PC-9 (cell line): ENCODE measurements at regions not wholly inside any gene's neighbourhood (a gene's known extent, or its start where the extent isn't known, plus 50 kb on each side); places are given as distances from the start of the nearest gene placed in this dataset.

Experiments used
- BruUV-seq: library from RNA; stranded (reverse); fragments of 400-500 nt; replicated peaks from 2 replicates; lab custom pipeline; 2021; lab: Mats Ljungman, UMichigan
- CTCF ChIA-PET: fragments of 300-600 bp; sonication (Branson Sonifier 250); formaldehyde crosslinking; loops from one replicate; lab custom pipeline; 2022; ENCODE audit warnings: antibody characterized with exemption; lab: Charles Lee
- POLR2A ChIA-PET: fragments of 300-600 bp; sonication (Branson Sonifier 250); formaldehyde crosslinking; loops from one replicate; lab custom pipeline; 2022; ENCODE audit warnings: antibody characterized with exemption; ENCODE audit not compliant: unreplicated experiment; lab: Charles Lee
- DNase-seq, 2 experiments: peaks; one replicate each; pipeline versions ENCODE4 v3.0.0 to v3.0.0-alpha.2; 2015 to 2022; ENCODE audit warnings: mixed read lengths in 1 of 2
- H2AFZ ChIP-seq: fragments of 200-600 bp; sonication (generic); 2 replicates; pipeline ENCODE4 v1.8.1; 2017; ENCODE audit warnings: antibody characterized with exemption
- H3F3A ChIP-seq: fragments of 200-600 bp; sonication (generic); 2 replicates; pipeline ENCODE4 v1.8.1; 2017; ENCODE audit warnings: antibody characterized with exemption, mild to moderate bottlenecking, low read depth; ENCODE audit not compliant: insufficient read depth
- H3K27ac ChIP-seq: fragments of 200-600 bp; sonication (generic); 2 replicates; pipeline ENCODE4 v1.6.1; 2016; ENCODE audit warnings: mixed run types
- H3K27me3 ChIP-seq: fragments of 200-600 bp; sonication (generic); 2 replicates; pipeline ENCODE4 v1.6.1; 2016; ENCODE audit warnings: low read depth, mixed run types; ENCODE audit not compliant: insufficient read depth
- H3K36me3 ChIP-seq: fragments of 200-600 bp; sonication (generic); 2 replicates; pipeline ENCODE4 v1.6.1; 2016; ENCODE audit warnings: low read depth, mixed run types
- H3K4me1 ChIP-seq: fragments of 200-600 bp; sonication (generic); replicated peaks from 2 replicates; pipeline ENCODE4 v1.6.1; 2016; ENCODE audit warnings: mixed run types; ENCODE audit not compliant: insufficient read depth
- H3K4me2 ChIP-seq: fragments of 200-600 bp; sonication (generic); 2 replicates; pipeline ENCODE4 v1.6.1; 2017; ENCODE audit warnings: mixed run types
- H3K4me3 ChIP-seq: fragments of 200-600 bp; sonication (generic); 2 replicates; pipeline ENCODE4 v1.6.1; 2016; ENCODE audit warnings: mixed run types
- H3K79me2 ChIP-seq: fragments of 200-600 bp; sonication (generic); 2 replicates; pipeline ENCODE4 v1.6.1; 2017; ENCODE audit warnings: low read depth, mixed run types
- H3K9me2 ChIP-seq: fragments of 200-600 bp; sonication (generic); 2 replicates; pipeline ENCODE4 v1.8.1; 2017; ENCODE audit warnings: mild to moderate bottlenecking; ENCODE audit not compliant: insufficient read depth
- H3K9me3 ChIP-seq: fragments of 200-600 bp; sonication (generic); 2 replicates; pipeline ENCODE4 v1.8.1; 2016; ENCODE audit warnings: low read depth; ENCODE audit not compliant: insufficient read depth
- H4K20me1 ChIP-seq: fragments of 200-600 bp; sonication (generic); 2 replicates; pipeline ENCODE4 v1.8.1; 2017; ENCODE audit not compliant: insufficient read depth
- EZH2 ChIP-seq: fragments of 200-600 bp; sonication (generic); IDR thresholded peaks from 2 replicates; pipeline ENCODE4 v1.8.0; 2017; ENCODE audit warnings: antibody characterized with exemption, low read depth
- intact Hi-C: fragments of 100-400 bp; cut with micrococcal nuclease; formaldehyde crosslinking; loops from one replicate; pipeline ENCODE4 v1.10.0; 2022; ENCODE audit not compliant: unreplicated experiment
- TF ChIP-seq, protein P1 (sequence below): fragments of 200-600 bp; sonication (generic); conservative IDR thresholded peaks from 2 replicates; pipeline ENCODE4 v1.6.1; 2017; ENCODE audit warnings: mixed run types, antibody characterized with exemption, mild to moderate bottlenecking, moderate library complexity

DNA sequence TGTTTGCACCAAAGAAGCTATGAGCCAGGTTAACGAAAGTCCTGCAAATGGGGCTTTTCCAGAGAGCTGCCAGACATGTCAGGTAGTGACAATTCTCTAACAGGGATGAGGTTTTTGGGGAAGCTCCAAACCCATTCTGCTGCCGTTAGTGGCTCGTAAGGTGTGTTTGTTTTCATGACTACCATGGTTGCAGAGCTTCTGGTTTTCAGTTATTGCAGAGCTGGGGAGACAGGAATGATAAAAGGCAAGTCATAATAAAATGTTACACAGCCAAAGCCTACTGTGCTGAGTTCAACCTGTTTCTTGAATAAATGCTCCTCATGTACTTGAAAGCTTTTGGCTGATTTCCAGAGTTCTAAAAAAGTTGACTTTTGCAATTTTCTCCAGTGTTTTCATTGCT lies 209.2 kb upstream of the STK17B start:
- Histone ChIP-seq H3K27ac (no peak overlapping the region), H3K36me3 (no peaks in the 10 kb centered on the region), H3F3A (no peaks in the 10 kb centered on the region), H3K79me2 (no peaks in the 10 kb centered on the region), H4K20me1 (no peaks in the 10 kb centered on the region), H3K9me3 (no peaks in the 10 kb centered on the region), H3K27me3 (no peaks in the 10 kb centered on the region), H3K4me2 (no peak overlapping the region), H3K4me1 (no peaks in the 10 kb centered on the region), H3K9me2 (no peaks in the 10 kb centered on the region), H2AFZ (no peak overlapping the region), H3K4me3 (no peak overlapping the region)
- ChIA-PET CTCF (no interaction called here), POLR2A (no interaction called here)
- DNase-seq = no peak
- no peak for TF ChIP-seq EZH2
- TF ChIP-seq, protein P1, sequence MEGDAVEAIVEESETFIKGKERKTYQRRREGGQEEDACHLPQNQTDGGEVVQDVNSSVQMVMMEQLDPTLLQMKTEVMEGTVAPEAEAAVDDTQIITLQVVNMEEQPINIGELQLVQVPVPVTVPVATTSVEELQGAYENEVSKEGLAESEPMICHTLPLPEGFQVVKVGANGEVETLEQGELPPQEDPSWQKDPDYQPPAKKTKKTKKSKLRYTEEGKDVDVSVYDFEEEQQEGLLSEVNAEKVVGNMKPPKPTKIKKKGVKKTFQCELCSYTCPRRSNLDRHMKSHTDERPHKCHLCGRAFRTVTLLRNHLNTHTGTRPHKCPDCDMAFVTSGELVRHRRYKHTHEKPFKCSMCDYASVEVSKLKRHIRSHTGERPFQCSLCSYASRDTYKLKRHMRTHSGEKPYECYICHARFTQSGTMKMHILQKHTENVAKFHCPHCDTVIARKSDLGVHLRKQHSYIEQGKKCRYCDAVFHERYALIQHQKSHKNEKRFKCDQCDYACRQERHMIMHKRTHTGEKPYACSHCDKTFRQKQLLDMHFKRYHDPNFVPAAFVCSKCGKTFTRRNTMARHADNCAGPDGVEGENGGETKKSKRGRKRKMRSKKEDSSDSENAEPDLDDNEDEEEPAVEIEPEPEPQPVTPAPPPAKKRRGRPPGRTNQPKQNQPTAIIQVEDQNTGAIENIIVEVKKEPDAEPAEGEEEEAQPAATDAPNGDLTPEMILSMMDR = no peak
- intact Hi-C loops = no loop called here
- no TSS peak for BruUV-seq

GRCh38 chr2:196381464-196381863 lies 210.1 kb upstream of the STK17B start:
- H3F3A ChIP-seq = no peaks in the 10 kb centered on the region
- CTCF ChIA-PET = no interaction called here

DNA sequence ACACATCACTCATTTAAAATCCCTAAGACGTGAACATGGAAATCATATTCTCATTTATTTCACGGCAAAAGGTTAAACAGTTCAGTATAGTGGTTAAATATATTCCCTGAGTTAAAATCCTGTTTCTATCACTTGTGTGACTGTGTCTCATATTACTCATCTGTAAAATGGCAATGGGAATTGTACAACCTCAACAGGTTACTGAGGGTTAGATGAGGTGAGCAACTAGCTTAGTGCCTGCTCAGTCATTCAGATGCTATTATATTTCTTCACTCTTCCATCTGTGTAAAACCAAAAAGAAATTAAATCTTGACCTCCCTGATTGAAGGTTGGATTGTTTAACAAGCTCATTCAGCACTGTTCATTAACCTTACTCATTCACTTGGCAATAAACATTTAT lies 212.4 kb upstream of the STK17B start:
- H3K9me2 ChIP-seq = no peaks in the 10 kb centered on the region
- H3K36me3 ChIP-seq = no peaks in the 10 kb centered on the region
- no TSS peak for BruUV-seq
- H3F3A ChIP-seq = no peaks in the 10 kb centered on the region
- no peaks in the 10 kb centered on the region for H3K9me3 ChIP-seq
- H2AFZ ChIP-seq = no peak overlapping the region
- intact Hi-C loops = no loop called here
- no peak overlapping the region for H3K4me3 ChIP-seq
- H3K79me2 ChIP-seq = no peaks in the 10 kb centered on the region
- H4K20me1 ChIP-seq = no peaks in the 10 kb centered on the region
- CTCF ChIA-PET = no interaction called here
- TF ChIP-seq, protein P1 = no peak
- TF ChIP-seq EZH2 = no peak
- no peaks in the 10 kb centered on the region for H3K27me3 ChIP-seq
- no peak overlapping the region for H3K4me2 ChIP-seq
- DNase-seq = no peak
- POLR2A ChIA-PET = no interaction called here
- H3K4me1 ChIP-seq = no peaks in the 10 kb centered on the region
- no peak overlapping the region for H3K27ac ChIP-seq

More at GRCh38 chr2:196381464-196381863, 210.1 kb upstream of the STK17B start:
- H3K9me3 ChIP-seq = no peaks in the 10 kb centered on the region
- H3K27ac ChIP-seq = no peak overlapping the region
- intact Hi-C loops = no loop called here
- no peak overlapping the region for H3K4me3 ChIP-seq
- no peaks in the 10 kb centered on the region for H3K36me3 ChIP-seq
- H3K79me2 ChIP-seq = no peaks in the 10 kb centered on the region
- H3K4me2 ChIP-seq = no peak overlapping the region
- no peak overlapping the region for H2AFZ ChIP-seq
- no peaks in the 10 kb centered on the region for H3K4me1 ChIP-seq
- BruUV-seq = no TSS peak
- TF ChIP-seq EZH2 = no peak
- TF ChIP-seq, protein P1 = no peak
- no peak for DNase-seq
- H3K9me2 ChIP-seq = no peaks in the 10 kb centered on the region
- POLR2A ChIA-PET = no interaction called here
- no peaks in the 10 kb centered on the region for H4K20me1 ChIP-seq
- H3K27me3 ChIP-seq = no peaks in the 10 kb centered on the region
